SH-SY5Y (cell line): ENCODE measurements at regions not wholly inside any gene's neighbourhood (a gene's known extent, or its start where the extent isn't known, plus 50 kb on each side); places are given as distances from the start of the nearest gene placed in this dataset.

Experiments
- GATA2 ChIP-seq: IDR thresholded peaks from 2 replicates; pipeline ENCODE4 v1.6.1; 2011; ENCODE audit warnings: mild to moderate bottlenecking, low read depth, low read length
- GATA3 ChIP-seq: IDR thresholded peaks from 2 replicates; pipeline ENCODE4 v1.6.1; 2011; ENCODE audit warnings: low read depth, mild to moderate bottlenecking, low read length, moderate library complexity

- no peak for TF ChIP-seq GATA3
- TF ChIP-seq GATA2, result no peak
These were observed 421.4 kb upstream of the LCORL start for GRCh38 chr4:18442957-18443356.
